PC-9 (cell line): ENCODE measurements at regions not wholly inside any gene's neighbourhood (a gene's known extent, or its start where the extent isn't known, plus 50 kb on each side); places are given as distances from the start of the nearest gene placed in this dataset.
"Not testable (repeated sequence)": the region's sequence is repeated elsewhere in the genome, so short reads cannot be mapped to it uniquely, and the experiment has no call there.

Experiments used
- EZH2 ChIP-seq: fragments of 200-600 bp; sonication (generic); IDR thresholded peaks from 2 replicates; pipeline ENCODE4 v1.8.0; 2017; ENCODE audit warnings: antibody characterized with exemption, low read depth
- TF ChIP-seq, protein P1 (sequence below): fragments of 200-600 bp; sonication (generic); conservative IDR thresholded peaks from 2 replicates; pipeline ENCODE4 v1.6.1; 2017; ENCODE audit warnings: mixed run types, antibody characterized with exemption, mild to moderate bottlenecking, moderate library complexity

DNA sequence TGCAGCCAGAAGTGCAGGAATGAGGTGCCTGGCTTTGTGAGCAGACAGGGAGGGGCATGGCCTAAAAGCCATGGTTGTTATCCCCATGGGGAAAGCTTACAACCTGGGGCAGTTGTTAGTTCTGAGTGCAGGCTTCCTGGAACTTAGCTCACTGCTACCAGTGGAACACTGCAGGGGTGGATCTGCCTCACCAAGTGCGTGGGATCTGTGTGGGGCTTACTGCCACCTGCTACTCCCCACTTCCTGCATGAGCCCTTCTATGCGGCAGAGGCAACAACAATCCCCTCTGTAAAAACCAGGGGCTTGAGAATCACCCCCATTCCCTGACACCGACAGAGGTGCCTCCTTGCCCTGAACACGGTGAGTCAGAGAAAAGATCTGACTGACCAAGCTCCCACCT lies 174.6 kb downstream of the SPIN4 start:
- TF ChIP-seq, protein P1, sequence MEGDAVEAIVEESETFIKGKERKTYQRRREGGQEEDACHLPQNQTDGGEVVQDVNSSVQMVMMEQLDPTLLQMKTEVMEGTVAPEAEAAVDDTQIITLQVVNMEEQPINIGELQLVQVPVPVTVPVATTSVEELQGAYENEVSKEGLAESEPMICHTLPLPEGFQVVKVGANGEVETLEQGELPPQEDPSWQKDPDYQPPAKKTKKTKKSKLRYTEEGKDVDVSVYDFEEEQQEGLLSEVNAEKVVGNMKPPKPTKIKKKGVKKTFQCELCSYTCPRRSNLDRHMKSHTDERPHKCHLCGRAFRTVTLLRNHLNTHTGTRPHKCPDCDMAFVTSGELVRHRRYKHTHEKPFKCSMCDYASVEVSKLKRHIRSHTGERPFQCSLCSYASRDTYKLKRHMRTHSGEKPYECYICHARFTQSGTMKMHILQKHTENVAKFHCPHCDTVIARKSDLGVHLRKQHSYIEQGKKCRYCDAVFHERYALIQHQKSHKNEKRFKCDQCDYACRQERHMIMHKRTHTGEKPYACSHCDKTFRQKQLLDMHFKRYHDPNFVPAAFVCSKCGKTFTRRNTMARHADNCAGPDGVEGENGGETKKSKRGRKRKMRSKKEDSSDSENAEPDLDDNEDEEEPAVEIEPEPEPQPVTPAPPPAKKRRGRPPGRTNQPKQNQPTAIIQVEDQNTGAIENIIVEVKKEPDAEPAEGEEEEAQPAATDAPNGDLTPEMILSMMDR: not testable (repeated sequence)
- not testable (repeated sequence) for TF ChIP-seq EZH2
